ENCODE measurements at regions not wholly inside any gene's neighbourhood (a gene's known extent, or its start where the extent isn't known, plus 50 kb on each side); places are given as distances from the start of the nearest gene placed in this dataset.

- intact Hi-C loops (cut with DNase I): no loop called here
- Histone ChIP-seq H3K9me3 (peaks cover 0 to 5% (median 0%) of the 10 kb centered on the region in 4 donors), H3K27ac (replicated peaks in 1 of 4) (no peak overlapping the region), H3K36me3 (no peaks in the 10 kb centered on the region), H3K4me3 (no peak overlapping the region), H3K4me1 (no peaks in the 10 kb centered on the region), H3K27me3 (peaks cover 0 to 7% (median 0%) of the 10 kb centered on the region in 4 donors)
- 69% methylated on average over 5 of the region's 5 CpGs for WGBS
- DNase-seq (ENCODE audit: extremely low spot score): no peak
- no peak for TF ChIP-seq CTCF (IDR thresholded peaks at IDR 0.05)
- no peak for TF ChIP-seq EP300 (IDR thresholded peaks at IDR 0.05)
These were observed 153.4 kb downstream of the TMEM114 start for GRCh38 chr16:8436931-8437330.

GRCh38 chr16:8431783-8432182, 158.5 kb downstream of the TMEM114 start:
- Histone ChIP-seq H3K4me3 (no peak overlapping the region), H3K9me3 (no peaks in the 10 kb centered on the region), H3K4me1 (no peaks in the 10 kb centered on the region), H3K27ac (replicated peaks in 1 of 4) (no peak overlapping the region), H3K27me3 (no peaks in the 10 kb centered on the region), H3K36me3 (no peaks in the 10 kb centered on the region)
- no peak for TF ChIP-seq POLR2A (IDR thresholded peaks at IDR 0.05; ENCODE audit: low read depth)
- TF ChIP-seq CTCF (IDR thresholded peaks at IDR 0.05): no peak
- no peak for TF ChIP-seq EP300 (IDR thresholded peaks at IDR 0.05)
- no peak for TF ChIP-seq POLR2AphosphoS5 (IDR thresholded peaks at IDR 0.05)
- no peak for DNase-seq (ENCODE audit: extremely low spot score)
- 97% methylated on average over 1 of the region's 1 CpG for WGBS
- intact Hi-C loops (cut with DNase I): no loop called here

- no peak for TF ChIP-seq POLR2AphosphoS5 (IDR thresholded peaks at IDR 0.05)
- no peak for TF ChIP-seq CTCF (IDR thresholded peaks at IDR 0.05)
- TF ChIP-seq POLR2A (IDR thresholded peaks at IDR 0.05; ENCODE audit: low read depth): no peak
- TF ChIP-seq EP300 (IDR thresholded peaks at IDR 0.05): no peak
- WGBS: 87% methylated on average over 3 of the region's 3 CpGs
- intact Hi-C loops (cut with DNase I): no loop called here
- no peak overlapping the region for H3K4me3 ChIP-seq
- H3K27ac ChIP-seq (replicated peaks in 1 of 4): no peak overlapping the region
- H3K36me3 ChIP-seq: no peaks in the 10 kb centered on the region
- peaks cover 0 to 9% (median 3%) of the 10 kb centered on the region in 4 donors for H3K9me3 ChIP-seq
- no peaks in the 10 kb centered on the region for H3K27me3 ChIP-seq
- no peaks in the 10 kb centered on the region for H3K4me1 ChIP-seq
- peak; percentile 74 for DNase-seq (ENCODE audit: extremely low spot score)
These were observed 159.9 kb downstream of the TMEM114 start for GRCh38 chr16:8430401-8430800.

- intact Hi-C loops (cut with DNase I): no loop called here
- H3K4me1 ChIP-seq: no peaks in the 10 kb centered on the region
- TF ChIP-seq EP300 (IDR thresholded peaks at IDR 0.05): no peak
- TF ChIP-seq POLR2A (IDR thresholded peaks at IDR 0.05; ENCODE audit: low read depth): no peak
- TF ChIP-seq POLR2AphosphoS5 (IDR thresholded peaks at IDR 0.05): no peak
- no peak for TF ChIP-seq CTCF (IDR thresholded peaks at IDR 0.05)
- H3K27ac ChIP-seq (replicated peaks in 1 of 4): no peak overlapping the region
- H3K9me3 ChIP-seq: peaks cover 0 to 15% (median 6%) of the 10 kb centered on the region in 4 donors
- no peak overlapping the region for H3K4me3 ChIP-seq
- no peak for DNase-seq (ENCODE audit: extremely low spot score)
- H3K27me3 ChIP-seq: no peaks in the 10 kb centered on the region
- H3K36me3 ChIP-seq: no peaks in the 10 kb centered on the region
- WGBS: 86% methylated on average over 4 of the region's 4 CpGs
These were observed 163.7 kb downstream of the TMEM114 start for GRCh38 chr16:8426569-8426968.

- H3K36me3 ChIP-seq: no peaks in the 10 kb centered on the region
- no peak for DNase-seq (ENCODE audit: extremely low spot score)
- H3K4me1 ChIP-seq: no peaks in the 10 kb centered on the region
- H3K4me3 ChIP-seq: no peak overlapping the region
- H3K27ac ChIP-seq (replicated peaks in 1 of 4): no peak overlapping the region
- TF ChIP-seq CTCF (IDR thresholded peaks at IDR 0.05) (no peak), POLR2AphosphoS5 (IDR thresholded peaks at IDR 0.05) (no peak), POLR2A (IDR thresholded peaks at IDR 0.05; ENCODE audit: low read depth) (no peak), EP300 (IDR thresholded peaks at IDR 0.05) (no peak)
- WGBS: 74% methylated on average over 4 of the region's 4 CpGs
- no peaks in the 10 kb centered on the region for H3K9me3 ChIP-seq
- no peaks in the 10 kb centered on the region for H3K27me3 ChIP-seq
- intact Hi-C loops (cut with DNase I): no loop called here
These were observed 173.2 kb downstream of the TMEM114 start for GRCh38 chr16:8417145-8417544.

Data from esophagus muscularis mucosa (tissue), 4 donors.